GM18907 (cell line): ENCODE measurements at regions not wholly inside any gene's neighbourhood (a gene's known extent, or its start where the extent isn't known, plus 50 kb on each side); places are given as distances from the start of the nearest gene placed in this dataset.
"Not testable (repeated sequence)": the region's sequence is repeated elsewhere in the genome, so short reads cannot be mapped to it uniquely, and the experiment has no call there.

Experiments
- ATAC-seq: cut with Tn5 transposase; IDR thresholded peaks from one replicate; pipeline ENCODE4 v1.9.1; 2021; ENCODE audit warnings: mild to moderate bottlenecking, moderate library complexity; ENCODE audit not compliant: unreplicated experiment

GRCh38 chr18:1393929-1394328, 489.3 kb downstream of the ADCYAP1 start:
- no peak for ATAC-seq

DNA sequence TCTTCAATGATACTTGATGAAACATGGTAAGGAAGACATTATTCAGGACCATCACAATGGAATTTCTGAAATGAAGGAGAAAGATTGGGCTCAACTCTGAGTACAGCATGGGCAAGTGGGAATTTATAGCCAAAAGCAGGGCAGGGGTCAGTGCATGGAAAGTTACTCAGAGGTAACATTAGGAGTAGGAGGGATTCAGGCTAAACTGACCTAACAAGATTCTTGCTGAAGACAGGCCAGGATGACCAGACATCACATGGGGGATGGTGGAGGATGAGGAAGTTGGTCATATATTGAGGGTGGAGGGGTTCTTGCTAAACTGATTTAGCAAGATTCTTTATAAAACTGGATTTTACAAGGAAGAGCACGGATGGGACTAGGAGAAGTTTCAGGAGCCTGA, 489.8 kb downstream of the ADCYAP1 start:
- ATAC-seq, result no peak

DNA sequence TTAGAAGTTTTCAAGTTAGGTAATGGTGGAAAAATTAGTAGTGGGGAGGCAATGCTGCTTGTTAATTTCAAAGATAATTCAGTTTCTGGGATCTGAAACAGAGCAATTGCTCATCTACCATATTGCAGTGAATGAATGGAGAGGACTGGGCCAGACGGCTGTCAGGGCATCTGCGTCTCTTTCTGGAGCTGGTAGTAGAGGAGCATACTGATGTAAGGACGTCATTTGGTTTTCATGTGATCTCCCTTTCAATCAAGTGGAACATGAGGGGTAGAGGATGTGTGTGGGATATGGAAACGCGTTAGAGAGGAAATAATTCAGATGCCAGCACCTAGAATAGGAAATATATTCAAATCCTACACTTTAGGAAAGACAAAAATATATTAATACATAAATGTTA, 490.3 kb downstream of the ADCYAP1 start:
- ATAC-seq, result no peak

DNA sequence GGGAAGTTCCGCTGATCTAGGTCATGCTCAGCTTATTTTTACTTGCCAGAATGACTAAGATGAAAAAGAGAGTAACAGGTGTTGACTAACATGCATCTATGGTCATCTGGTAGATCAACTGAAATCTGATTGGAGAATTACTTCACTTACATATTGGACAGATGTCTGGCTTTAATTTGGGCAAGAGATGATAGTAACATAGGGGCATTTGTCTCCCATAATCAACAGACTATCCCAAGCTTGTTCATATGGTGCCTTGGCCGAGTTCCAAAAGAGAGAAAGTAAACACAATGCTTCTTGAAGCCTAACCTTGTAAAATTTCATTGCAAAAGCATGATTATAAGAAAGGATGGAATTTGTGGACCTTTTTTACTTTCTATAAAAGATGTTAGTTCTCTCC, 503.7 kb downstream of the ADCYAP1 start:
- ATAC-seq, result no peak

- no peak for ATAC-seq
Observed at GRCh38 chr18:1412655-1413322, 508.1 kb downstream of the ADCYAP1 start.

DNA sequence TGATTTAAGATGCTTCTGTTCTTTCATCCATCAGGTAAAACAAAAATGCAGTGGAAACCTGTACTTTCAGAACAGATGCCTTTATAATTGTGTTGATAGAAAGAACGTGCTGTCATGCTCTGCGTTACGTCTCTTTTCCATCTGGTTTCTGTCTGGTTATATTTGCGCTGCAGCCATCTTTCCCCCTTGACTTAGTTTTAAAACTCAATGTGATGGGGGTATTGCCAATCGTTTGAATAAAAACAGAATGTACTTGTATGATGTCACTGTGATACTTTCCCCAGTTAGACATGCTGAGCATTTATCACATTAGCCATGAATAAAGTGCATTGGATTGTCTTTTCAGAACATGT, 508.6 kb downstream of the ADCYAP1 start:
- ATAC-seq, result no peak

GRCh38 chr18:1416074-1416473, 511.4 kb downstream of the ADCYAP1 start:
- ATAC-seq, result no peak

DNA sequence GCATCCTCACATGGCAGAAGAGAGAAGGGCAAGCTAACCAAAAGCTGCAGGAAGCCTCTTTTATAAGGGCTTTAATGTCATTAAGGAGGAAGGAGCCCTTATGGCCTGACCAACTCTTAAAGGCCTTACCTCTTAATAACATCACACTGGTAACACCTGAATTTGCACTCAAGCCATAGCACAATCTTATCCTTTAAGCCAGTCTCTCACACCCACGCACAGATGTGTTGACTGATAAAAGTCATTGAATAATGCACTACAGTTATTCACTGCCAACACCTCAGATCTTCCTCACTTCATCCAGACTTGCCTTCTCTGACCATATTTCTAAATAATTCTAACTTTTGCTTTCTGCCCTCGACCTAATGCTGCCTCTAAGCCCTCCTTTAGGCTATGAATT, 516.8 kb downstream of the ADCYAP1 start:
- ATAC-seq, result no peak

DNA sequence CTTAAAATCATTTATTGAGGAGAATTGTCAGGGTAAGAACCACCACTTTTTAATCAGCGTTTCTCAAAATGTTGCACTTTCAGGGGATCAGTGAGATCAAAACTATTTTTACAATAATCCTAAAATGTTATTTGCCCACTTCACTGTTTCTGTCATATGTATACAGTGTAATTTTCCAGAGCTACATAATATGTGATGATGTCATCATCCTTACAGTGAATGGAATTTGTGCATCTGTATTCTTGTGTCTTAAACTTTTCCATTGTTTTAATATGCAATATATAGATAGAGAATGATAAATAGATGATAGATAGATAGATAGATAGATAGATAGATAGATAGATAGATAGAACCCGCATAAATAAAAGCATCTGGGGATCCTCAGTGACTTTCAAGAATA, 518.0 kb downstream of the ADCYAP1 start:
- ATAC-seq, result no peak

GRCh38 chr18:1425679-1426078, 521.0 kb downstream of the ADCYAP1 start:
- no peak for ATAC-seq

- ATAC-seq, result no peak
Observed at GRCh38 chr18:1435487-1435886, 530.8 kb downstream of the ADCYAP1 start.

DNA sequence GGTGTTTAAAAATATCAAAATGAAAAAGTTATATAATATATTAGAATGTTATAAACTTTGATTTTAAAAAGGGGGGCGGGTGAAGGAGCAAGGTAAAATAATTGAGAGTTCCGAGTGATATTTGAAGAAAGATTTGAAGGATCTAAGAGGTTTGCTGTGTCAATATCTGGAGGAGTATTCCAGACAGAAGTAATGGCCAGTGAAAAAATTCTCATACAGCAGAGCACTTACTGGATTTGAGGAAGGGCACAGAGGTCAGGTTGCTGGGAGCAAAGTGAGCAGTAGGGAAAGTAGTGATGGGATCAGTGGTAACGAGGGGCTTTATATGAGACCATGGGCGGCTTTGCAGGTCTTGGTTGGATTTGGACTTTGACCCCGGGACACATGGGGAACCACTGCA, 531.5 kb downstream of the ADCYAP1 start:
- ATAC-seq, result no peak

DNA sequence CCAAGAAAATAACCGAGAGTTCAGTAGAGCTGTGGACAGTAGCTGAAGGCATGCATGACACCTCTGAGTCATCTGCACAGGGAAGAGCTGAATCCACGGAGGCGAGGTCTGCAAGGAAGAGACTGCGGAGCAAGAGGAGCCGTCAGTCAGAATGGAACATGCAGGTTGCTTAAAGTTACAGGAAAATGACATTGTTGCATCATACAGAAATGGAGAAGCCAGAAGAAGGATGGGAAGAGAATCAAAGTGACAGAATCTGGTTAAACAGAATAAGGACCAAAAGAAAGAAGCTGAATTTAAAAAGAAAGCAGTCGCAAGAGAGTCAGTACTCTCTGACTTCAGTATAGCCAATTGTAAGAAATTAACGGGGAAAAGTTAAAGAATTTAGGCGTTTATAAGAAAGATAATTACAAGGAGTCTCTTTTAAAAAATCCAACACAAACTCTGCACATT, 533.8 kb downstream of the ADCYAP1 start:
- ATAC-seq, result no peak

GRCh38 chr18:1438967-1439366, 534.3 kb downstream of the ADCYAP1 start:
- ATAC-seq, result no peak

- not testable (repeated sequence) for ATAC-seq
Observed at GRCh38 chr18:1444062-1444461, 539.4 kb downstream of the ADCYAP1 start.

- no peak for ATAC-seq
Observed at GRCh38 chr18:1446765-1447164, 542.1 kb downstream of the ADCYAP1 start.

GRCh38 chr18:1452821-1453220, 548.1 kb downstream of the ADCYAP1 start:
- no peak for ATAC-seq

DNA sequence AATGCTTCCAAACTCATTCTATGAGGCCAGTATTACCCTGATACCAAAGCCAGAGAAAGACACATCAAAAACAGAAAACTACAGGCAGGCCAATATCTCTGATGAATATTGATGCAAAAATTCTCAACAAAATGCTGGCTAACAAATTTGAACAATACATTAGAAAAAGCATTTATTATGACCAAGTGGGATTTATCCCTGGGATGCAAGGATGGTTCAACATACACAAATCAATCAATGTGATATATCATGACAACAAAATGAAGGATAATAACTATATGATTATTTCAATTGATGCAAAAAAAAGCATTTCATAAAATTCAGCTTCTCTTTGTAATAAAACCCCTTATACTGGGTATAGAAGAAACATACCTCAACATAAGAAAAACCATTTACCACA, 550.9 kb downstream of the ADCYAP1 start:
- no peak for ATAC-seq

GRCh38 chr18:1458547-1458946, 553.9 kb downstream of the ADCYAP1 start:
- no peak for ATAC-seq

- no peak for ATAC-seq
Observed at GRCh38 chr18:1463981-1464380, 559.3 kb downstream of the ADCYAP1 start.

DNA sequence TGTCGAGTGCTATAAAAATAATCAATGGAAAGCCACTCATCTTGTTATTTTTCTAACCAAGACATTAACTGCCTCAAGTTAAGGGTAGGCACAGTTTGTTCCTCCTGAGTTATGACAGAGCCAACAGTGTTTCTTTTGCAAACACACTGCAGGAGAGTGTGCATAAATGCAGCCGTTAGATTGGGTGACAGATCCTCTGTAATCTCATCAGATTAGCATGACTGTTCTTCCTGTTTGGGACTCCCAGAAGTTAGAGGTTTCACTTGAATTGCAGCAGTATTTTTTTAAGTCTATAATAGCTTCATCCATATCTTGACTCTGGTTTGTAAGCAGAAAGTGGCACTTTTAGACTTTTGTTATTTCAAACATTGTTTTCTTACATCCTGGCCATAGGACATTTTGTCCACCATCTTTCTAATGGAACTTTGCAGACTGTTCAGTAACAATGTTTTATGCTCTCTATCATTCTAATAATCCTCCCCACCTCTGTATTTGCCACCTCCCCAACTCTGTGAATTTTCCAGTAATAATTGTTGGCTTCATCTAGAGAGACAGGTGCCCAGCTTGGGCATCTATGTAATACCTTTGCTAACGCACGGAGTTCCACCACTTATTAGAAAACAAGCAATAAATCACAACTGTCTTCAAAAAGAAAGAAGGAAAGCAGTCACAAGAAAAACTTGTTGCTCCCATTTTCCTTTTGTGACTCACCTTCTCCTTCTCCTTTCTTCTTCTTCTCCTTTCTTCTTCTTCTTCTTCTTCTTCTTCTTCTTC, 560.0 kb downstream of the ADCYAP1 start:
- no peak for ATAC-seq

GRCh38 chr18:1466035-1466434, 561.4 kb downstream of the ADCYAP1 start:
- no peak for ATAC-seq
